Dendritic cell treated with granulocyte-macrophage colony-stimulating factor and Interleukin-4, amounts not matched to agents 40 ng/mL and 50 ng/mL, for 4 days (primary cell): ENCODE measurements at regions not wholly inside any gene's neighbourhood (a gene's known extent, or its start where the extent isn't known, plus 50 kb on each side); places are given as distances from the start of the nearest gene placed in this dataset.

Experiments used
- H3K27ac Mint-ChIP-seq: one replicate; pipeline ENCODE4 v1.8.0; 2022; ENCODE audit warnings: mild to moderate bottlenecking, mixed read lengths
- H3K27me3 Mint-ChIP-seq: one replicate; pipeline ENCODE4 v1.8.0; 2022; ENCODE audit warnings: mild to moderate bottlenecking, mixed read lengths
- H3K36me3 Mint-ChIP-seq: one replicate; pipeline ENCODE4 v1.8.0; 2022; ENCODE audit warnings: low read depth, mixed read lengths
- H3K4me1 Mint-ChIP-seq: one replicate; pipeline ENCODE4 v1.8.0; 2022; ENCODE audit warnings: low read depth, mixed read lengths
- H3K4me3 Mint-ChIP-seq: one replicate; pipeline ENCODE4 v1.8.0; 2022; ENCODE audit warnings: mild to moderate bottlenecking, moderate library complexity, mixed read lengths
- H3K9me3 Mint-ChIP-seq: one replicate; pipeline ENCODE4 v1.8.0; 2022; ENCODE audit warnings: mixed read lengths
- intact Hi-C: fragments of 100-400 bp; cut with micrococcal nuclease; formaldehyde crosslinking; loops from one replicate; pipeline ENCODE4 v1.15.0; 2022

DNA sequence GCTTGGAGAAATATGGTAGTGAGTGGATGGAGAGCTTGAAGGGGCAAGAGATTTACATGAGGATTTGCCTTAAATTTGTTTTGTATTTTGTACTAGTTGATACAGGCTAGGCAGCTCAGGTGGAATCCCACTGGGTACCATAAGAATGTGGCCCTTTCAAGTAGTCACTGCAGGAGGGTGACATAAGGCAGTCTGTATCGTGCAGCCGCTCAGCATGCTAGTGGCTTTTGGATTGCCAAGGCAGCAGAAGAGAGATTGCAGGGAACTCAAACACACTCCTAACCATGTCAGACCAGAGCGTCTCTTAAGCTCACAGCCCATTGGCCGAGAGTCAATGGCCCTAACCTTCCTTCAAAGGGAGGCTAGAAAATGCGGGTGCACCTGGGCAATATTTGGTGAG is 420.0 kb downstream of the ADGRL2 start:
- Mint-ChIP-seq H3K4me1 (peaks cover 13% of the 10 kb centered on the region), H3K27me3 (no peaks in the 10 kb centered on the region)

DNA sequence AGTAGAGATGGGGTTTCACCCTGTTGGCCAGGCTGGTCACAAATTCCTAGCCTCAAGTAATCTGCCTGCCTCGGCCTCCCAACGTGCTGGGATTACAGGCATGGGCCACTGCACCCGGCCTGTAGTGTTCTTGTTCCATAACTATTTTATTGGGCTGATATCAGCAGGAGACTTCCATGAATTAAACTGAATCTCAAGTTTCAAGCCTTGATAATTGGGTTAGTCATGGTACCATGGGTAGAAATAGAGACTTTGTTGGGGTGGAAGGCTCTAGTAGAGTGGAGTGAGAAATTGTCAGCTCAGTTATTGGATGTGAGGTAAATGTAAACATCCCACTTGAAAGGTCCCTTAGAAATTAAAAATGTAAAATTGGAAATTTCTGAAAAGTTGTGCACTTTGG is 419.1 kb downstream of the ADGRL2 start:
- H3K27me3 Mint-ChIP-seq, result no peaks in the 10 kb centered on the region
- peaks cover 10% of the 10 kb centered on the region for H3K4me1 Mint-ChIP-seq
- H3K27ac Mint-ChIP-seq, result no peak overlapping the region
- no peak overlapping the region for H3K4me3 Mint-ChIP-seq
- no peaks in the 10 kb centered on the region for H3K36me3 Mint-ChIP-seq
- intact Hi-C loops, result no loop called here
- no peaks in the 10 kb centered on the region for H3K9me3 Mint-ChIP-seq

More for the DNA sequence above, 420.0 kb downstream of the ADGRL2 start:
- H3K36me3 Mint-ChIP-seq, result no peaks in the 10 kb centered on the region
- no peak overlapping the region for H3K27ac Mint-ChIP-seq
- intact Hi-C loops, result no loop called here
- H3K4me3 Mint-ChIP-seq, result no peak overlapping the region
- no peaks in the 10 kb centered on the region for H3K9me3 Mint-ChIP-seq

DNA sequence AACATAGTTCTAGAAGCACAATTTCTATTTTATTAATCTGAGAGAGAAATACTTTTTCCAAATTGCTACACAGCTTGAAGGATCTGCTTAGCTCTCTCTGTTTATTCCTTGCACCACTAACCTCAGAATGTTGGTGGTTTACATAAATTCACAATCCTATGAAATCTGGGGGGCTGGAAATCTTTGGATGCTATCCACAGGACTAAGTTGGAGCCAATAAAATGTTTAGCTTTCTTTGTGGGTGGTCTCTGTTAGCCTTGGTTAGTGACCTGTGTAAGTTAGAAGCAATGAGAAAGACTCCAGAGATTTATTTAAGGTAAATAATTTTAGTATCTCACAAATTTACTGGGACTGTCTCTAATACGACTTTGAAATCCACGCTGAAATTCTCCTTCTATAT is 418.1 kb downstream of the ADGRL2 start:
- intact Hi-C loops, result no loop called here
- no peak overlapping the region for H3K4me3 Mint-ChIP-seq
- H3K36me3 Mint-ChIP-seq, result no peaks in the 10 kb centered on the region

DNA sequence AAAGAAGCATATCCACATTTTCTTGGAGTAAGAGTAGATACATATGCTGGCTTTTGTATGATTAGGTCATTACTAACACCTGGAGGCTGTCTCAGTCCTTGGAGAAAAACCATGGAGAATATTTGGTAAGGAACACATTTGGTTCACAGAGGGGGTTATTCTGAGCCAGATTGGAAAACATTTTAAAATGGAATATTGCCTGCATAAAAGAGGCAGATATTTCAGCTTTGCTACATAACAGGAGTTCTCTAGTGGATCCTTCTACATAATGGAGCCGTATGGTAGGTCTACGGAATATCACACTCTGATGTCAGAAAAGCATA is 415.1 kb downstream of the ADGRL2 start:
- intact Hi-C loops, result no loop called here
- Mint-ChIP-seq H3K36me3 (no peaks in the 10 kb centered on the region), H3K4me1 (peaks cover 5% of the 10 kb centered on the region), H3K9me3 (no peaks in the 10 kb centered on the region), H3K4me3 (no peak overlapping the region), H3K27me3 (no peaks in the 10 kb centered on the region), H3K27ac (no peak overlapping the region)

More for the DNA sequence above, 418.1 kb downstream of the ADGRL2 start:
- no peaks in the 10 kb centered on the region for H3K27me3 Mint-ChIP-seq
- H3K9me3 Mint-ChIP-seq, result no peaks in the 10 kb centered on the region
- no peak overlapping the region for H3K27ac Mint-ChIP-seq
- H3K4me1 Mint-ChIP-seq, result peaks cover 5% of the 10 kb centered on the region

DNA sequence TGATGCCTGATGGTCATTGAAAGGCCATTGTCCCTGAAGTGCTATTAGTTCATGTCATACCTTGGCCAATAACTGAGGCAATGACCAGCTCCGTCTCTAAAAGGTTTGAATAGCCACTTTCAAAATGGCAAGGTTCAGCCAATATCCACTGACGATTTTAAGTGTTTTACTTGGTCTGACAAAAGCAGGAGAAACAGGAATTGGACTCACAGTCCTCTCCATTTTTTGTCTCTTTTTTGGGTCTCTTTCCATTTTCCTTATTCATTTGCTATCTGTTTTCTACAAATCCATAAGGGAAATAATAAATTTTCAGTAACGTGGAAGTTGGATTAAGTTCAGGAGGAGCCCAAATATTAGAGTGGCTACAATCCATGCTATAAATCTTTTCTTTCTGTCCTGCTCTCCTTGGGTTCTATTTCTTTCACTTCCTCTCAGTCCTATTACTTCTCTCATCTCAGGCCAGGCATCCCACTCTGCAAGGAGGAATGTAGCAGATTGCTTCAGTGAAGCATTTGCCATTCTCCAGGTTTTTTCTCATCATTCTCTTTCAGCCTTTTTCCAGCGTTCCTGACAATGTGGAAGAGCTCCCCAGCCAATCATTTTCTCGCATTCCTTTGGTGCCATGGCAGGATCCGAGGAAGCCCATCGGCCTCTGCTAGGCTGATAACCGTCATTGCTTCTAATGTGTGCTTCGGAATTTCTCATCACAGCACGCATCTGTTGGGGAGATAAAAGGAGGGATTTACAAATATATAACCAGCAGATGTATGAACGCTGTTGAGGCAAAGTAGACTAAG is 414.5 kb downstream of the ADGRL2 start:
- no peak overlapping the region for H3K4me3 Mint-ChIP-seq
- H3K27me3 Mint-ChIP-seq, result no peaks in the 10 kb centered on the region
- H3K9me3 Mint-ChIP-seq, result no peaks in the 10 kb centered on the region
- H3K27ac Mint-ChIP-seq, result no peak overlapping the region
- H3K4me1 Mint-ChIP-seq, result peaks cover 5% of the 10 kb centered on the region
- intact Hi-C loops, result no loop called here
- H3K36me3 Mint-ChIP-seq, result no peaks in the 10 kb centered on the region

DNA sequence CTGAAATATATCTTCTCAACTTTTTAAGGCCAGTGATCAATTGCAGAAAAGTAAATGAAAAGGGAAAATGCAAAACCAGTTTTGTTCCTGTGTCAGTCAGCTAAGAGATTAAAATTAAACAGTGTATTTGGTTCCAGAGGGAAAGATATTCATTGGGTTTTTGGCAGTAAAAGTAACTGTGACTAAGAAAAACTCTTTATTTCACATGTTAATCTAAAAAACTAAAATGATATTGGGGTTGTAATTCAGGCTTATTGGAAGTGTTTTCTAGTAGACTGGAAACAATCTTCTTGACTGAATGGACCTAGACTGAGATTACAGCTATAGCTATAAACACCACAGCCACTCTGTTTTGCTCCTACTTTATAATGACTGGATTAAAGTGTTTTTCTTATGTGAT is 413.9 kb downstream of the ADGRL2 start:
- Mint-ChIP-seq H3K36me3 (no peaks in the 10 kb centered on the region), H3K27ac (no peak overlapping the region), H3K9me3 (no peaks in the 10 kb centered on the region), H3K27me3 (no peaks in the 10 kb centered on the region), H3K4me1 (peaks cover 5% of the 10 kb centered on the region), H3K4me3 (no peak overlapping the region)
- intact Hi-C loops, result no loop called here

DNA sequence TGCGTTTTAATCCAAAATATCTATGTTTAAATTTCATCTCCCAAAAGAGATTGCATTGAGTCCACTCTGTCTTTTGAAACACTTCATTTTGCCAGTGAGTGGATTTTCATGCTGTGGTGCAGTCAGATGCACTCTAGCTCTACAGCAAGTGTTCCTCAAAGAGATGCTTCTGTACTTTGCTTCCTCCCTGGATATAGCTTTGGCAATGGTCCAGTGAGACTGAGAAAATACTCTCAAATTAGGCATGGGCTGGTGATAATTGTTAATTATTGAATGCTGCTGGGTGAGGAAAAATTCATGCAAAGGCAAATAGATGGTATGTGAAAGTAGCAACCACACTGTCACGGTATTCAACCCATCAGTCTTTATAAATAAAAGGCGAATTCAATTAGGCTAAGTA is 396.9 kb downstream of the ADGRL2 start:
- H3K27ac Mint-ChIP-seq, result no peak overlapping the region
- no peaks in the 10 kb centered on the region for H3K27me3 Mint-ChIP-seq
- intact Hi-C loops, result no loop called here
- no peak overlapping the region for H3K4me3 Mint-ChIP-seq
- no peaks in the 10 kb centered on the region for H3K36me3 Mint-ChIP-seq
- no peaks in the 10 kb centered on the region for H3K9me3 Mint-ChIP-seq
- H3K4me1 Mint-ChIP-seq, result no peaks in the 10 kb centered on the region

DNA sequence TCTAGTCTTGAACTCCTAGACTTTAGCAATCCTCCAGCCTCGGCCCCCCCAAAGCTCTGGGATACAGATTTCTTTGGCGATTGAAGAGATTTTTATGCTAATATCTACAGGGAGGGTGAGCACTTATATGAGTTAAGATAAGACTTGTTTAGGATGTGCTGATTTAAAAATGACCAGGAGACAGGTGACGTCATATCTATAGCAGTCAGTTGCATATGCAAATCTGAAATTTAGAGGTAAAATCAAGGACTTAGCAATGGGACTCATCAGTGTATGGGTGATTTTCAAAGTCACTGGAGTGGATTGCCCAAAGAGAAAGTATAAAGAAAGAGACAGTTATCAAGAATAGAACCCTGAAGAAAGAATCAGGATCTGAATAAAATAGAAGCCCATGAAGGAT is 394.5 kb downstream of the ADGRL2 start:
- no peaks in the 10 kb centered on the region for H3K36me3 Mint-ChIP-seq
- intact Hi-C loops, result no loop called here
- no peaks in the 10 kb centered on the region for H3K27me3 Mint-ChIP-seq
- no peak overlapping the region for H3K4me3 Mint-ChIP-seq
- H3K27ac Mint-ChIP-seq, result no peak overlapping the region
- no peaks in the 10 kb centered on the region for H3K9me3 Mint-ChIP-seq
- H3K4me1 Mint-ChIP-seq, result no peaks in the 10 kb centered on the region

DNA sequence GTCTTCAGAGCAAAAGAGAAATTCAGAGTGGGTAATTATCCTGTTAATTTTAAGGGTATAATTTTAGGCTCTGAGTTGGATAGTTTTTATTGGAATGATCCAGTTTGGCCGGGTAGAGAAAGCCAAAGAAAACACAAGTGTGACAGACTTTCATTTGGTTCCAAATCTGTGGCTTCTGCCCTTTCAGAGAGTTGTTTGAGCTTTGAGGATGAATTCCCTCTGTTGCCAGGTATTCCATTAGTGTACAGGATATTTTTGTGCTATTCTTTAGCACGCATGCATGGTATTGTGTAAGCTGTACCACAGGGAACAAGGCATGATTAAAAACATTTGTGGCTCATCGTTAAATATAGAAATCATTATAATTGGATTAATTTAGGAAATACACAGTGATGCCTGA is 384.4 kb downstream of the ADGRL2 start:
- no peak overlapping the region for H3K27ac Mint-ChIP-seq
- no peaks in the 10 kb centered on the region for H3K9me3 Mint-ChIP-seq
- intact Hi-C loops, result no loop called here
- H3K4me1 Mint-ChIP-seq, result no peaks in the 10 kb centered on the region
- no peak overlapping the region for H3K4me3 Mint-ChIP-seq
- H3K27me3 Mint-ChIP-seq, result no peaks in the 10 kb centered on the region
- H3K36me3 Mint-ChIP-seq, result no peaks in the 10 kb centered on the region

DNA sequence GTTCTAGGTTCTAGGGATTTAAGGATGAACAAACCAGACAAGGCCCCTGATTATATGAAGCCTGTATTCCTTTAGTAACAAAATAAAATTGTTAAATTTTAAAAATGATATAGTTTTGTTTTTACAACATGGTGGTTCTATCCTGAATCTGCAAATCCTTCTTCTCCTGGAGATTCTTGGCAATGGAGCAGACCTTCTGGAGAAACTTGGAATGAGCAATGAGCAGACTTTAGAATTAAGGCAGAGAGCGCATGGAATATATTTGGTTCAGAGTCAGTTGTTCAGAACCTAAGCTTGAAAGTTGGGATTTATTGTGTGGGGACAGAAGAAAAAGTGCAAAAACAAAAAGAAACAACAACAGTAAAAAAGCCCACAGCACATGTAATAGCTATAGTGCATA is 381.1 kb downstream of the ADGRL2 start:
- intact Hi-C loops, result no loop called here
- no peak overlapping the region for H3K27ac Mint-ChIP-seq
- H3K27me3 Mint-ChIP-seq, result no peaks in the 10 kb centered on the region
- no peaks in the 10 kb centered on the region for H3K9me3 Mint-ChIP-seq
- no peaks in the 10 kb centered on the region for H3K4me1 Mint-ChIP-seq
- no peaks in the 10 kb centered on the region for H3K36me3 Mint-ChIP-seq
- H3K4me3 Mint-ChIP-seq, result no peak overlapping the region

DNA sequence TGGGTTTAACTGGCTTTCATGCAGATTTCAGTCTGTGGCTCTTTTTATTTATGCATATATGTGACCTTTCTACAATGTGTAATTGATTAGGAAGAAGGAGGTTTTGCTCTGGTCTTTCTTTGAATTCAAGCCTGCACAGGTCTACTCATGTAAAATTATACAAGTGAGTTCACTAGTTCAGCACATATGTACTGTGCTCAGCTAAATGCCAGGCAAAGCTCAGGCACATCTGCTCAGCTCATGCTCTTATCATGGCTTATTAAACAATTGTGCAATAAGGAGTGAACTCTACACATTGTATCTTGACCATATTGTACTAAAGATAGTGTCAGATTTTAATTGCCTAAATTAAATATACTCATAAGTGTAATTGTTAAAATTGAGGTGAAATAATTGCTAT is 378.4 kb downstream of the ADGRL2 start:
- H3K27me3 Mint-ChIP-seq, result no peaks in the 10 kb centered on the region
- no peak overlapping the region for H3K4me3 Mint-ChIP-seq
- H3K27ac Mint-ChIP-seq, result no peak overlapping the region
- H3K9me3 Mint-ChIP-seq, result peaks cover 8% of the 10 kb centered on the region
- no peaks in the 10 kb centered on the region for H3K4me1 Mint-ChIP-seq
- no peaks in the 10 kb centered on the region for H3K36me3 Mint-ChIP-seq
- intact Hi-C loops, result no loop called here

DNA sequence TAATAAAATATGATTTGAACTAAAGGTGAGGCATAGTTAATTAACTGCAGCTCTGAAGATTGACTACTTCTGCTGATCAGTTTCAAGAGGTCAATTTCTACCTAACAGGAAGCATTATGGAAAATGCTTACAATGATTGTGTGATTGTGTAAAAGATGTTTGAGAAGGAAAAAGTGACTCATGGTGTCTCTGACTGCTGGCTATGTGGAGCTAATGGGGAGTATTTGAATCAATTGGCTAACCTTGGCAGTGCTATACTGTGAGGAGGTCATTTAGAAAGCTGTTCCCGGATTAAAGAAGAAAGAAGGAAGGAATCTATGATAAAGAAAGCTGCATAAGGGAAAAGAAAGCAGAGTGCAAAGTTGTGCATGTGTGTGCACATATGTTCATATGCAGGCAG is 376.5 kb downstream of the ADGRL2 start:
- Mint-ChIP-seq H3K4me1 (no peaks in the 10 kb centered on the region), H3K9me3 (peaks cover 21% of the 10 kb centered on the region), H3K27me3 (no peaks in the 10 kb centered on the region)

DNA sequence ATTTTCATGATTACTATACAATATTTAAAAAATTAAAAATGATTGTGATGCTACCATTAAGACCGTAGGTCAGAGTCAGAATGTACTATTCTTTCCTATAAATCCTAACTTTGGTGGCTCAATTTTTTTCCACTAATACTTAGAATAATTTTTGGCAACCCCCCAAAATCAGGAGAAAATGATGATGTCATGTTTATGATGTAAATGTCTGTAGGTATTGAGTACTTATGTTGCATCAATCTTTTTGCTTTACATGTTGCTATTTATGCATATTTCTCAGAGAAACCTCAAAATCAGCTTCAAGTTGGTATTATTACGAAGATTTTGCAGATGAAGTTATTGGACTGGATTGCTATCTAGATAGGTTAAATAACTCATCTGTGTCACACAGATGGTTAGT is 371.2 kb downstream of the ADGRL2 start:
- no peak overlapping the region for H3K4me3 Mint-ChIP-seq
- H3K9me3 Mint-ChIP-seq, result peaks cover 21% of the 10 kb centered on the region
- no peaks in the 10 kb centered on the region for H3K36me3 Mint-ChIP-seq
- no peak overlapping the region for H3K27ac Mint-ChIP-seq
- no peaks in the 10 kb centered on the region for H3K4me1 Mint-ChIP-seq
- H3K27me3 Mint-ChIP-seq, result no peaks in the 10 kb centered on the region
- intact Hi-C loops, result no loop called here

More for the DNA sequence above, 376.5 kb downstream of the ADGRL2 start:
- no peaks in the 10 kb centered on the region for H3K36me3 Mint-ChIP-seq
- H3K27ac Mint-ChIP-seq, result no peak overlapping the region
- intact Hi-C loops, result no loop called here
- H3K4me3 Mint-ChIP-seq, result no peak overlapping the region

DNA sequence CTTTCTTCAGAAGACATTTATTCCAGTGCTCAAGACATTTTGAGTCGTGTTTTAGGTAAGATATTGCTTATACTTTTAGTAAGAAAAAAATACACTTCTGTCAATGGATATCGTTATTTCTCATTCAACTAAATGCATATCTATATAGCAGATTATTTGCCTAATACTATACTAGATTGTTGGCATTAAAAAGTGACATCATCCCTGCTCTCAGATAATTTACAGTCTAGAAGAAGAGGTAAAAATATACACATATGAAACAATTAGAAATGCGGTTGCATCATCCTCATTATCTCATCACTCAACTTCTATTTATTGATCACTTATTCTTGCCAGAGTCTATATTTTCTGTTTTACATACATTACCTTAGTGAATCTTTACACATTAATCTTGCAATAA is 367.7 kb downstream of the ADGRL2 start:
- Mint-ChIP-seq H3K27me3 (no peaks in the 10 kb centered on the region), H3K36me3 (no peaks in the 10 kb centered on the region), H3K27ac (no peak overlapping the region), H3K4me1 (no peaks in the 10 kb centered on the region), H3K4me3 (no peak overlapping the region), H3K9me3 (peaks cover 11% of the 10 kb centered on the region)
- intact Hi-C loops, result no loop called here

DNA sequence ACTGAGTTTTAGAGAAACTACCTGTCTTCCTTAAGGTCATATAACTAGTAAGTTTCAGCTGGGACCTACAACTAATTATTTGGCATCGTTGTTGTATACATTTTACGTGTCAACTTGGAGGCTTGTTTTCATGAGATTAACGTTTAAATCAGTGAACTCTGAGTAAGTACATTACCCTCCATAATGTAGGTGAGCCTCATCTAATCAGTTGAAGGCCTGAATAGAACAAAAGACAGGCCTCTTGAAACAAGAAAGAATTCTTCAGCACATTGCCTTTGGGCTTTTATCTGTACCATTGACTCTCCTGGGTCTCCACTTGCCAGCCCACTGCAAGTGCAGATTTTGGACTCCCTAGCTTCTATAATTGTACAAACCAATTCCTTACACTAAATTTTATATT is 364.6 kb downstream of the ADGRL2 start:
- no peaks in the 10 kb centered on the region for H3K27me3 Mint-ChIP-seq
- H3K4me1 Mint-ChIP-seq, result peaks cover 24% of the 10 kb centered on the region
- H3K36me3 Mint-ChIP-seq, result no peaks in the 10 kb centered on the region
- H3K27ac Mint-ChIP-seq, result no peak overlapping the region
- intact Hi-C loops, result no loop called here
- H3K9me3 Mint-ChIP-seq, result no peaks in the 10 kb centered on the region
- no peak overlapping the region for H3K4me3 Mint-ChIP-seq
